DMS53 treated with DMSO at 0.1 percent for 48 hours (cell line): ENCODE measurements at regions not wholly inside any gene's neighbourhood (a gene's known extent, or its start where the extent isn't known, plus 50 kb on each side); places are given as distances from the start of the nearest gene placed in this dataset.

ENCODE experiments used
- DNase-seq: peaks from one replicate; lab custom pipeline; 2025; ENCODE audit not compliant: unreplicated experiment; lab: John Stamatoyannopoulos, UW

DNA sequence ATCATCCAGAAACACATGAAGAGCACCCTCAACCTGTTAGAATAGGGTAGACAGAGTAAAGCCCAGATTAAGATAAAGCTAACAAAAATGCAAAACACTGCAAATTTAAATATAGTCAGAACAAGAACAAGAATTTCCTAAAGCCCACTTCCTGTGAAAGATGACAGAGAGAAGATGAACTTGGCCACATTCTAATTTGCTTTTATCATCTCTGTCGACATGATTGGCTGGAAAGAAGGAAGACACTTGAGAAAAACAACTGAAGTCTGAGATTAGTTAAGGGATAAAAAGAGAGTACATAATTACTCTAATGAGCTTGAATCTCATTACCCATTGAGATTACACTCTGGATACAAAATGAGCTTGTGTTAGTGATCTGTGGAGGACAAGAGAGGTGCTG is 537.6 kb downstream of the KLF5 start:
- DNase-seq, result no peak

- no peak for DNase-seq
Observed at GRCh38 chr13:73593199-73593765, 534.5 kb downstream of the KLF5 start.

DNA sequence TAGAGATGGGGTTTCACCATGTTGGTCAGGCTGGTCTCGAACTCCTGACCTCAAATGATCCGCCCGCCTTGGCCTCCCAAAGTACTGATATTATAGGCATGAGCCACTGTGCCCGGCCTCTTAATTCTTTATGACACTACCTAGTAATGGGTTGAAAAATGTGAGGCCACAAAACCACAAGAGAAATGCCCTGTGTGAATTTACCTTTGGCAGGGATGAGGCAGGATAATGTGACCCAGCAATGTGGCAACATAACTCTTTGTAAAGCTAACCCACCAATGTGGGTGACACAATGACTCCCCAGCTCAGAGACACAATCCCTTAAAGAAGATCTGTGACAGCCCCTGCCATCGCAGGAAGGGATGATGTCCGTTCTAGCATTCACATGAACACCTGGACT is 533.1 kb downstream of the KLF5 start:
- no peak for DNase-seq

GRCh38 chr13:73590795-73591194 is 532.0 kb downstream of the KLF5 start:
- no peak for DNase-seq

- no peak for DNase-seq
Observed at GRCh38 chr13:73585236-73585635, 526.4 kb downstream of the KLF5 start.

DNA sequence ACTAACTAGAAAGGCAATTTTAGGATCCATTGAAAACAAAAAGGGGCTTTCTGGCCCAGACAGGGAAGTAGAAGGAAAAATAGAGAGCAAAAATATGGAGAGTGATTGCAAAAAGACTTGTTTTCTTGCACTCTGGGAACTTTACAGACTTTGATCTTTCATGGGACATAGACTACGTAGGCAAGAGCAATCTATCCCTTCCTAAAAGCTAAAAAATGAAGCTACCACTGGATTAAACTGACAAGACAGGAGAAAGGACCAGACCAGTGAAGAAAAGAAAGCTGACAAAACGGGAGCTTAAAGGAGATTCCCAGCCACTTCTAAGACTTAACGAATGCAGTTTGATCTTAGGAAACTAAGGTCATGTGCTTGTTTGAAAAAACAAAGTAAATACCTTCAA is 524.5 kb downstream of the KLF5 start:
- no peak for DNase-seq

- DNase-seq, result no peak
Observed at GRCh38 chr13:73580513-73581267, 521.9 kb downstream of the KLF5 start.

- DNase-seq, result no peak
Observed at GRCh38 chr13:73579574-73580274, 520.9 kb downstream of the KLF5 start.

GRCh38 chr13:73578251-73578875 is 519.6 kb downstream of the KLF5 start:
- no peak for DNase-seq

DNA sequence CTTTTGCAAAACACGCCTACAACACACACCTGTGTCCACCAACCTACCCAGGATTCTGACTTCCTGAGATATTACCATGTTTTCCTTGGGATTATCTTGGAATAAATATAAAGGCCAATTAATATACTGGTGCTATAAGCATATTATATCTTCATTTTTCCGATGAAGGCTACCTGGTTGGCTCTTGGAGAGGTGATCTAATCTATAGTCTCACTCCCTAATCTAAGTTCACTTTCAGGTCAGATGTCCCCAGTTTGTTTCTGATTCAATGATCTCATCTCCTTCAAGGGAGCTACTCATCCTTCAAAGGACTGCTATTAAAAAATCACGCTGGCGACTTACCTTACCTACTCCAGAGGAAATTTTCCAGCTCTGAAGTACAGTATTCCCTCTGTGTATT is 517.5 kb downstream of the KLF5 start:
- no peak for DNase-seq

- DNase-seq, result no peak
Observed at GRCh38 chr13:73572824-73573223, 514.0 kb downstream of the KLF5 start.

- no peak for DNase-seq
Observed at GRCh38 chr13:73571376-73571775, 512.6 kb downstream of the KLF5 start.

GRCh38 chr13:73556902-73557301 is 498.1 kb downstream of the KLF5 start:
- no peak for DNase-seq

DNA sequence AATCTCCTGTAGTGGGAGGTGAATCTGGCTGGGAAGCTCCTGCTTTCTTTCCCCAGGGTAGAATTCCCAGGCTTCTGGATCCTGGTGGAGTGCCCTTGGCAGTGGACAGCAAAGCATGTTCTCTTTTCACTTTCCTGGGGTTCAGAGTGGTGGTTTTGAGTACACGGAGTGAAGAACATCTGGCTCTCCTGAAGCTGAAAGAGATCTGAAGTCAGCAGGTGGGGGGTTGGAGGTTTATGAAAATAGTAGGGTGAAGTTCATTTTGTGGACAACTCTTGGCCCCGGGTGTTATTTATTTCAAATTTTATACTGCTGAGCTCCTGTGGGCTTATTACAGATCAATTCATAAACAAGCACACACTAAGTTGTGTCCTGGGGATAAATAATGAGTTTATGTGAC is 497.3 kb downstream of the KLF5 start:
- no peak for DNase-seq

DNA sequence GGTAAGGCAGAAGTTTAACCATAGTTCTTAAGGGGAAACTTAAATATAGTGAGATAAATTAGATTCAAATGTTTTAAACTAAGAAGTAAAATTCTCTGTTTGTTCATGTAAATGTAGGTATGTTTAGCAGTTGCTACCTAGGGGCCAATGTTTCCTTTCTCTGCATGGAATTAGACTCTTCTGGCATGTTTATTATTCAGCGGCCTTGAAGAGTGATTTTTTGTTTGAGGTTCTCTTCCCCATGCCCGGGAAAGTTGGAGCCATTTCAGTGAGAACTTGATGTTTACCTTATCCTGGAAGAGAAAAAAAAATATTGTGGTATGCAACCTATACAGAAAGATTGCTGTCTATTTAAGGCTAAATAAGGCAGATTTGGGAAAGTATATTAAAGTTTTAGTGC is 492.9 kb downstream of the KLF5 start:
- DNase-seq, result no peak

DNA sequence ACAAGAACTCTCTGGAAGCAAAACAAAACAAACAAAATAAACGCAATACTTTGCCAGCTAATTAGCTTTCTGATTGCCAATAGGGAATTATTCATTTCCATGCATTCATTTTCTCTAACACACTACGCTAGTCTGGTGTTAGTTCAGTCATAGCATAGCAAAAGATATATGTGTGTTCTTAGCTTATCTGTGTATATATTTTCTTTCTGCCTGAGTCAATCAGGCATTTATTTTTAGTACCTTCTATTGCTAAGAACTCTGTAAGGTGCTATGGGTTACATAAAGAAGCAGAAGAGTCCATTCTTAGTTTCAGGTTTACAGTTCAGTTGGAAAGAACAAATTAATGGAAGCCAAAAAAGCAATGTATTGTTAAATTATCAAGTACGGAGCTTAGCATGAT is 490.9 kb downstream of the KLF5 start:
- no peak for DNase-seq

DNA sequence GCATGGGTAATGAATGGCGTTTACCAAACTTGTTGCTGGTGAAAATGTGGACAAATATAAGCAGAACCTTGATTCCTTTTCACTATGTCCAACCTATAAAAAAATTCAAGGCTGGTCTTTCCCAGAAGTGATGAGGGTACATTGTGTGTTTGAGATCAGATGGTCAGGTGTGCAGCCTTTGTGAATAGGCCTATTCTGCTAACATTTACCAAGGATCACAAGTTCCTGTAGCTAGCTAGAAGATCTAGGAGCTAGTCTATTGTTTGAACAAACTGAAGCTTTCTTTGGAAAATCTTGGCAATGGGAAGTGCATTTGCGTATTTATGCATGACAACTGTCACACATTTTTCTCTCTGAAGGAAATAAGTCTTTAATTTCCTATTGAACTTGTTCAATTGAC is 489.6 kb downstream of the KLF5 start:
- DNase-seq, result no peak

DNA sequence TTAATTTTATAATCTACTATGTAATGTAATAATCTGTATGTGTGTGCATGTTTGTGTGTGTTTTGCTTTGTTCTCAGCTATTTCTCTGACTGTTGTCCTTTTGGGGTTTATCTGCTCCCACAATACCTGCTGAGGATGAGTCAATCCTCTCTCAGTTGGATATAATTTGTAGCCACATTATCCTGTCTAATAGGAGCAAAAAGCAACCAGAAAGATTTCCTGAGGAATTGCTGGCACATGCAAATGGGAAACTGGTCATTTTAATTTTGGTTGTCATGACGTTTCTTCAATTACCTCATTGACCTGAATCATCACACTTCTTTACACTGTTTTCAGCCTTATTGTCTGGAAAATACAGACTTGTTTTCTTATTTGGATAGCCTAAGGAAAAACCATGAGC is 488.4 kb downstream of the KLF5 start:
- DNase-seq, result no peak

DNA sequence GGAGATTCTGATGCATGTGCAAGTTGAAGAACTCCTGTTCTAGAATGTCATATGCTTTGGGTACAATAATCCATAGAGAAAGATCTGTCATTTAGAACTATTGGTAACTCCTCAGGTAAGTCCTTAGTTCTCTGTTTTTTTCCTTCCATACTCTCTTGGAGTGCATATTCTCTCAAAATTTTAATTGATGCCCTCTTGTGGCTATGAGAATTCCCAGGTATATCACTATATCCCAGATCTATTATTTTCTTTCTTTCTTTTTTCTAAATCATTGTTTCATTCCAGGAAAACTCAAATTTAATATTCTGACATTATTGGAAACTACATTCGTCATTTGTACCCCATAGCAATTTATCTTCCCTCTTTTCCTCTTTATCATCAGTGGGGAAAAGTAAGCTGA is 485.4 kb downstream of the KLF5 start:
- DNase-seq, result no peak

DNA sequence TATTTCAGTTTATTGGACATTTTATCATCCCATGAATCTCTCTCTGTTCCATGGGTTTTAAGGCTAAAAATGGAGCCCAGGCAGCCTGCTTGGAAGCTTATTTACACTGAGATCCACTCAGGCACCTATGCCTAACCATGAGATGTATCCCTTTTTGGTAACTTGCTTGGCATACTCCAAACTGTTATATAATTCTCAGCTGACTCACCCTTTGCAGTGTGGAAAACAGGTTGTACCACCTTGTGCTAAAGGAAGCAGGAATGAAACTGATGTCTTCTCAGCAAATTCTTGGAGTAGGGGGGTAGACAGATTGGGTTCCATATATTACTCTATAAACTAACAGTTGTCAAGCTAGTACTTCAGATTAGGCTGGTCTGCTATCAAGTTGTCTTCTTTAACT is 483.6 kb downstream of the KLF5 start:
- no peak for DNase-seq

- DNase-seq, result no peak
Observed at GRCh38 chr13:73536865-73537264, 478.1 kb downstream of the KLF5 start.

DNA sequence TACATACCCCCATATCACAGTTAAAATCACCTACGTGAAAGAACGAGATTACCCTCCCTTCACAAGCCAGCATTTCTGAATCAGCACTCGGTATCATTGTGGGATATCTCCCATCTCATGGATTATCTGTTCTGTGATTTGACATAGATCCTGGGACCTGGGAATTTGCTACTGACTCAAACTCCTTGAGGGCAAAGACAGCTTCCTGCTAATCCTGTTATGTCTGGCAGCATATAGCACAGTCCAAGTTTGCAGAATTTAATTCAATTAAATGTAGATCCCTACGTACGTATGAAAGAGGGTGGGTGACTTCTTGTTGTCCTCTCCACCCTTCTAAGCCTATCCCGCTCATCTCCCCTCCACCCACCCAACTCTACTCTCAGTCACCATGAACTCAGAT is 476.5 kb downstream of the KLF5 start:
- DNase-seq, result no peak
